ENCODE measurements at regions not wholly inside any gene's neighbourhood (a gene's known extent, or its start where the extent isn't known, plus 50 kb on each side); places are given as distances from the start of the nearest gene placed in this dataset.

- DNase-seq: no peak
- Histone ChIP-seq H3K4me3 (no peak overlapping the region), H3K36me3 (replicated peaks in 1 of 2; ENCODE audit: insufficient read depth in 1 of 2, low read depth in 2 of 2) (no peaks in the 10 kb centered on the region), H3K4me1 (no peaks in the 10 kb centered on the region), H3K27ac (no peak overlapping the region), H3K27me3 (no peaks in the 10 kb centered on the region), H3K9me3 (no peaks in the 10 kb centered on the region)
- ATAC-seq: no peak
- WGBS, 2 donors: 87 to 95% methylated on average over 2 of the region's 2 CpGs
- intact Hi-C loops (cut with DNase I): no loop called here
- no peak for TF ChIP-seq POLR2A (IDR thresholded peaks at IDR 0.05)
- TF ChIP-seq, protein P1, sequence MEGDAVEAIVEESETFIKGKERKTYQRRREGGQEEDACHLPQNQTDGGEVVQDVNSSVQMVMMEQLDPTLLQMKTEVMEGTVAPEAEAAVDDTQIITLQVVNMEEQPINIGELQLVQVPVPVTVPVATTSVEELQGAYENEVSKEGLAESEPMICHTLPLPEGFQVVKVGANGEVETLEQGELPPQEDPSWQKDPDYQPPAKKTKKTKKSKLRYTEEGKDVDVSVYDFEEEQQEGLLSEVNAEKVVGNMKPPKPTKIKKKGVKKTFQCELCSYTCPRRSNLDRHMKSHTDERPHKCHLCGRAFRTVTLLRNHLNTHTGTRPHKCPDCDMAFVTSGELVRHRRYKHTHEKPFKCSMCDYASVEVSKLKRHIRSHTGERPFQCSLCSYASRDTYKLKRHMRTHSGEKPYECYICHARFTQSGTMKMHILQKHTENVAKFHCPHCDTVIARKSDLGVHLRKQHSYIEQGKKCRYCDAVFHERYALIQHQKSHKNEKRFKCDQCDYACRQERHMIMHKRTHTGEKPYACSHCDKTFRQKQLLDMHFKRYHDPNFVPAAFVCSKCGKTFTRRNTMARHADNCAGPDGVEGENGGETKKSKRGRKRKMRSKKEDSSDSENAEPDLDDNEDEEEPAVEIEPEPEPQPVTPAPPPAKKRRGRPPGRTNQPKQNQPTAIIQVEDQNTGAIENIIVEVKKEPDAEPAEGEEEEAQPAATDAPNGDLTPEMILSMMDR (IDR thresholded peaks at IDR 0.05): no peak
These were observed 63.3 kb downstream of the HDGFL1 start for GRCh38 chr6:22632581-22633145.

GRCh38 chr6:22636452-22636851, 67.1 kb downstream of the HDGFL1 start:
- no peaks in the 10 kb centered on the region for H3K27me3 ChIP-seq
- intact Hi-C loops (cut with DNase I): no loop called here
- no peak overlapping the region for H3K4me3 ChIP-seq
- H3K36me3 ChIP-seq (replicated peaks in 1 of 2; ENCODE audit: insufficient read depth in 1 of 2, low read depth in 2 of 2): no peaks in the 10 kb centered on the region
- DNase-seq: no peak
- no peak overlapping the region for H3K27ac ChIP-seq
- H3K4me1 ChIP-seq: no peaks in the 10 kb centered on the region
- no peak for ATAC-seq
- no peaks in the 10 kb centered on the region for H3K9me3 ChIP-seq
- TF ChIP-seq POLR2A (IDR thresholded peaks at IDR 0.05): no peak
- WGBS, 2 donors: 53 to 57% methylated on average over 4 of the region's 4 CpGs

GRCh38 chr6:22637782-22638181, 68.4 kb downstream of the HDGFL1 start:
- intact Hi-C loops (cut with DNase I): no loop called here
- H3K9me3 ChIP-seq: no peaks in the 10 kb centered on the region
- no peaks in the 10 kb centered on the region for H3K36me3 ChIP-seq (replicated peaks in 1 of 2; ENCODE audit: insufficient read depth in 1 of 2, low read depth in 2 of 2)
- no peak for TF ChIP-seq POLR2A (IDR thresholded peaks at IDR 0.05)
- TF ChIP-seq, protein P1 (IDR thresholded peaks at IDR 0.05): no peak
- DNase-seq: no peak
- H3K27ac ChIP-seq: no peak overlapping the region
- ATAC-seq: no peak
- no peak overlapping the region for H3K4me3 ChIP-seq
- no peaks in the 10 kb centered on the region for H3K4me1 ChIP-seq
- WGBS, 2 donors: 85 to 88% methylated on average over 6 of the region's 6 CpGs
- H3K27me3 ChIP-seq: no peaks in the 10 kb centered on the region

DNA sequence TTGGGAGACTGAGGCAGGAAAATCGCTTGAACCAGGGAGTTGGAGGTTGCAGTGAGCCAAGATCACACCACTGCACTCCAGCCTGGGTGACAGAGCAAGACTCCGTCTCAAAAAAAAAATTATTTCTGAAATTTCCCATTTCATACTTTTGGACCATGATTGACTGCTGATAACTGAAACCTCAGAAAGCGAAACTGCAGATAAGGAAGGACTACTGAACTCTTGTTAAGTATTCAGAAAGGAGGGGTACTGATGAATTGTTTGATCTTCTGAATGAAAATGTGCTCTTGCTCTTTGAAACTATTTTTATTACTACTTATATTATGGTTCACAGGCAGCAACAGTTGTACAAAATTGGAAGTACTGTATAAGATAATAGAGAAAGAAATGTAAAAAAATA, 69.0 kb downstream of the HDGFL1 start:
- WGBS, 2 donors: 66 to 67% methylated on average over 3 of the region's 3 CpGs
- intact Hi-C loops (cut with DNase I): no loop called here
- Histone ChIP-seq H3K9me3 (no peaks in the 10 kb centered on the region), H3K27ac (no peak overlapping the region), H3K4me1 (no peaks in the 10 kb centered on the region), H3K4me3 (no peak overlapping the region), H3K27me3 (no peaks in the 10 kb centered on the region), H3K36me3 (replicated peaks in 1 of 2; ENCODE audit: insufficient read depth in 1 of 2, low read depth in 2 of 2) (no peaks in the 10 kb centered on the region)
- DNase-seq (no peak), ATAC-seq (no peak)
- TF ChIP-seq POLR2A (IDR thresholded peaks at IDR 0.05): no peak
- TF ChIP-seq, protein P1 (IDR thresholded peaks at IDR 0.05): no peak

DNA sequence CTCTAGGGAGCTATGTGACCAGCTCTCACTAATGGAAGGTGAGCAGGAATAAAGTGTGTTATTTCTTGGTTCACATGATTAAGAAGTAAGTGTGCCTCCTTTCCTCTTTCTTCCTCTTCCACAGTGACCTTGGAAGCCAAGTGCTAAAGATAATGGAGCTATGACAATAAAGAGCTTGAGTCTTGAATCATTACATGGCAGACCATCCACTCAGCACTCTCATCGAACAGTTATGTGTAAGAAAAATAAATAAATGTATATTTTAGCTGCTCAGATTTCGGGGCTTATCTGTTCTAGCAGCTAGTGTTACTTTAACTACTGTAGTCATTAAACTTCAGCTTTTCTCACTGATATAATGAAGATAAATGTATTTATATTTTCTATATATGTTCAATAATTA, 72.9 kb downstream of the HDGFL1 start:
- no peaks in the 10 kb centered on the region for H3K27me3 ChIP-seq
- no peaks in the 10 kb centered on the region for H3K4me1 ChIP-seq
- H3K9me3 ChIP-seq: no peaks in the 10 kb centered on the region
- H3K4me3 ChIP-seq: no peak overlapping the region
- no peak overlapping the region for H3K27ac ChIP-seq
- TF ChIP-seq, protein P1 (IDR thresholded peaks at IDR 0.05): no peak
- TF ChIP-seq POLR2A (IDR thresholded peaks at IDR 0.05): no peak
- WGBS, 2 donors: 69 to 79% methylated on average over 2 of the region's 2 CpGs
- DNase-seq (no peak), ATAC-seq (no peak)
- no peaks in the 10 kb centered on the region for H3K36me3 ChIP-seq (replicated peaks in 1 of 2; ENCODE audit: insufficient read depth in 1 of 2, low read depth in 2 of 2)
- intact Hi-C loops (cut with DNase I): no loop called here
